Thyroid gland (tissue), 4 donors: ENCODE measurements at regions not wholly inside any gene's neighbourhood (a gene's known extent, or its start where the extent isn't known, plus 50 kb on each side); places are given as distances from the start of the nearest gene placed in this dataset.

Experiments used
- DNase-seq, 2 donors: peaks; one replicate each; pipeline ENCODE4 v3.0.0-alpha.2; 2019
- H3K27ac ChIP-seq, 3 donors: fragments of 200-600 bp; sonication (generic); 1 replicate in 2 of 3; 2 replicates in 1 of 3; pipeline ENCODE4 v1.5.1; 2016 to 2019; ENCODE audit warnings: mild to moderate bottlenecking in 1 of 3, moderate library complexity in 1 of 3
- H3K27me3 ChIP-seq: fragments of 200-600 bp; sonication (generic); one replicate; pipeline ENCODE4 v1.5.1; 2019
- H3K36me3 ChIP-seq, 2 donors: fragments of 200-600 bp; sonication (generic); one replicate each; pipeline ENCODE4 v1.5.1; 2016 to 2019
- H3K4me1 ChIP-seq, 2 donors: fragments of 200-600 bp; sonication (generic); one replicate each; pipeline ENCODE4 v1.5.1; 2017 to 2019
- H3K4me3 ChIP-seq, 3 donors: fragments of 200-600 bp; sonication (generic); replicated peaks in 1 of 3; 1 replicate in 2 of 3; 2 replicates in 1 of 3; pipeline ENCODE4 v1.5.1; 2016; ENCODE audit warnings: mild to moderate bottlenecking in 1 of 3
- H3K9me3 ChIP-seq: fragments of 200-600 bp; sonication (generic); one replicate; pipeline ENCODE4 v1.5.1; 2017
- CTCF ChIP-seq, 6 experiments: fragments of 200-600 bp in 3 of 6; fragments of 450-650 bp in 3 of 6; sonication (generic) in 3 of 6; IDR thresholded peaks; one replicate each; pipeline ENCODE4 v1.5.1; 2016 to 2019; ENCODE audit warnings: antibody characterized with exemption in 6 of 6, mild to moderate bottlenecking in 2 of 6, inconsistent platforms in 1 of 6, moderate library complexity in 1 of 6
- POLR2A ChIP-seq, 2 donors: fragments of 450-650 bp; IDR thresholded peaks; one replicate each; pipeline ENCODE4 v1.6.1; 2017; ENCODE audit warnings: antibody characterized with exemption in 2 of 2, mild to moderate bottlenecking in 2 of 2, moderate library complexity in 1 of 2
- WGBS, 2 donors: methylation state at CpG; one replicate each; pipeline ENCODE4 v1.1.5; 2017; 5-methylcytosine and 5-hydroxymethylcytosine counted together
- intact Hi-C: fragments of 100-400 bp; cut with DNase I; formaldehyde crosslinking; loops from one replicate; pipeline ENCODE4 v1.15.1; 2023

- no peak for DNase-seq
- H3K27me3 ChIP-seq: no peaks in the 10 kb centered on the region
- 73 to 89% methylated on average over 3 of the region's 3 CpGs for WGBS, 2 donors
- H3K4me3 ChIP-seq: no peak overlapping the region
- no peak for TF ChIP-seq CTCF (IDR thresholded peaks at IDR 0.05)
- no peak for TF ChIP-seq POLR2A (IDR thresholded peaks at IDR 0.05)
- no peaks in the 10 kb centered on the region for H3K9me3 ChIP-seq
- no peak overlapping the region for H3K27ac ChIP-seq
- no peaks in the 10 kb centered on the region for H3K36me3 ChIP-seq
- no peaks in the 10 kb centered on the region for H3K4me1 ChIP-seq
- intact Hi-C loops: no loop called here
These were observed 1249.0 kb upstream of the CITED2 start for GRCh38 chr6:140623498-140623897.

- intact Hi-C loops: no loop called here
- Histone ChIP-seq H3K27me3 (no peaks in the 10 kb centered on the region), H3K4me1 (no peaks in the 10 kb centered on the region), H3K36me3 (no peaks in the 10 kb centered on the region), H3K9me3 (no peaks in the 10 kb centered on the region), H3K4me3 (no peak overlapping the region), H3K27ac (no peak overlapping the region)
- WGBS, 2 donors: 94 to 96% methylated on average over 1 of the region's 1 CpG
- TF ChIP-seq POLR2A (IDR thresholded peaks at IDR 0.05) (no peak), CTCF (IDR thresholded peaks at IDR 0.05) (no peak)
- no peak for DNase-seq
These were observed 1246.0 kb upstream of the CITED2 start for GRCh38 chr6:140620496-140620895.

- 26 to 57% methylated on average over 2 of the region's 2 CpGs for WGBS, 2 donors
- Histone ChIP-seq H3K27me3 (no peaks in the 10 kb centered on the region), H3K9me3 (no peaks in the 10 kb centered on the region), H3K36me3 (no peaks in the 10 kb centered on the region), H3K4me3 (no peak overlapping the region), H3K27ac (peak overlapping the region; percentile 16 to 54 (median 31)), H3K4me1 (peaks cover 0 to 7% of the 10 kb centered on the region in 2 donors)
- DNase-seq: peak; percentile 10 to 28
- intact Hi-C loops: no loop called here
- TF ChIP-seq CTCF (IDR thresholded peaks at IDR 0.05): no peak
- no peak for TF ChIP-seq POLR2A (IDR thresholded peaks at IDR 0.05)
These were observed 1235.5 kb upstream of the CITED2 start for GRCh38 chr6:140609956-140610355.

DNA sequence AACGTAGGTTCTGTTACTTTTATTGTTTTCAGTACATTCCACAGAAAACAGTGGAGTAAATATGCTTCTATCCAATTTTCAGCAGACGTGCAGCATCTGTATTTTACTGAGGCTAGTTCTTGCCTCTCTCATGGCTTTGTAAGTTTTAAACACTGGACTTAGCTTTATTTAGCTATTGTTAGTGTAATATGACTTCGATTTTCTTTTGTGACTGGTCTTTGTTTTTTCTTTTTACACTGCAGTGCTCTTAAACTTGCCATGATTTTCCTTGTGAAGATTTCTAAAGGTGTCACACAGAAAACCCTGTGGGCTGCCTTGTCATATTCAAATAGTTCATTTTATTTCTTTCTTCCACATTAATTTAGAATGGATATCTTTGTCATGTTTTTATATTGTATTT lies 1234.9 kb upstream of the CITED2 start:
- Histone ChIP-seq H3K27me3 (no peaks in the 10 kb centered on the region), H3K27ac (peak overlapping the region; percentile 16 to 54 (median 31)), H3K4me3 (no peak overlapping the region), H3K36me3 (no peaks in the 10 kb centered on the region), H3K4me1 (peaks cover 0 to 7% of the 10 kb centered on the region in 2 donors), H3K9me3 (no peaks in the 10 kb centered on the region)
- intact Hi-C loops: no loop called here
- DNase-seq: no peak
- TF ChIP-seq CTCF (IDR thresholded peaks at IDR 0.05): no peak
- TF ChIP-seq POLR2A (IDR thresholded peaks at IDR 0.05): no peak
- 64 to 66% methylated on average over 3 of the region's 3 CpGs for WGBS, 2 donors

- no peaks in the 10 kb centered on the region for H3K9me3 ChIP-seq
- 94% methylated on average over 3 of the region's 3 CpGs for WGBS, 2 donors
- intact Hi-C loops: no loop called here
- TF ChIP-seq POLR2A (IDR thresholded peaks at IDR 0.05) (no peak), CTCF (IDR thresholded peaks at IDR 0.05) (no peak)
- DNase-seq: no peak
- H3K27ac ChIP-seq: no peak overlapping the region
- no peaks in the 10 kb centered on the region for H3K36me3 ChIP-seq
- H3K4me3 ChIP-seq: no peak overlapping the region
- H3K27me3 ChIP-seq: no peaks in the 10 kb centered on the region
- peaks cover 0 to 6% of the 10 kb centered on the region in 2 donors for H3K4me1 ChIP-seq
These were observed 1230.3 kb upstream of the CITED2 start for GRCh38 chr6:140604786-140605185.
